ENCODE measurements at regions not wholly inside any gene's neighbourhood (a gene's known extent, or its start where the extent isn't known, plus 50 kb on each side); places are given as distances from the start of the nearest gene placed in this dataset.

- H3K4me1 ChIP-seq (ENCODE audit: insufficient read depth, low read length, severe bottlenecking), result no peaks in the 10 kb centered on the region
- H3F3A ChIP-seq (ENCODE audit: insufficient read depth, low read length), result no peaks in the 10 kb centered on the region
- H3K27me3 ChIP-seq (ENCODE audit: insufficient read depth, low read length), result no peaks in the 10 kb centered on the region
- H3K9me3 ChIP-seq (ENCODE audit: low read length), result no peaks in the 10 kb centered on the region
- TF ChIP-seq CTCF (IDR thresholded peaks at IDR 0.05; ENCODE audit: low read length) (no peak), EZH2 (IDR thresholded peaks at IDR 0.05; ENCODE audit: borderline replicate concordance, low read length) (no peak)
- H3K36me3 ChIP-seq (ENCODE audit: insufficient read depth, low read length), result no peaks in the 10 kb centered on the region
- H2AFZ ChIP-seq (ENCODE audit: low read length), result no peak overlapping the region
- H3K4me3 ChIP-seq (ENCODE audit: low read depth, low read length, poor library complexity, severe bottlenecking), result no peak overlapping the region
- H3K9ac ChIP-seq (ENCODE audit: low read length), result no peak overlapping the region
- H3K79me2 ChIP-seq (ENCODE audit: insufficient read depth, low read length), result no peaks in the 10 kb centered on the region
- no peaks in the 10 kb centered on the region for H4K20me1 ChIP-seq (ENCODE audit: insufficient read depth, low read length)
- H3K9me2 ChIP-seq (ENCODE audit: low read depth, low read length), result no peaks in the 10 kb centered on the region
- H3K27ac ChIP-seq (ENCODE audit: low read depth, low read length, poor library complexity, severe bottlenecking), result no peak overlapping the region
- H3K4me2 ChIP-seq (ENCODE audit: low read length), result no peak overlapping the region
Measured at GRCh38 chr12:3966376-3966775, 93.2 kb upstream of the PARP11 start.

GRCh38 chr12:3965046-3965445 is 91.8 kb upstream of the PARP11 start:
- no peaks in the 10 kb centered on the region for H3K27me3 ChIP-seq (ENCODE audit: insufficient read depth, low read length)
- no peaks in the 10 kb centered on the region for H4K20me1 ChIP-seq (ENCODE audit: insufficient read depth, low read length)
- no peaks in the 10 kb centered on the region for H3K9me2 ChIP-seq (ENCODE audit: low read depth, low read length)
- no peak overlapping the region for H3K4me2 ChIP-seq (ENCODE audit: low read length)
- no peak overlapping the region for H3K4me3 ChIP-seq (ENCODE audit: low read depth, low read length, poor library complexity, severe bottlenecking)
- H3F3A ChIP-seq (ENCODE audit: insufficient read depth, low read length), result no peaks in the 10 kb centered on the region
- no peaks in the 10 kb centered on the region for H3K4me1 ChIP-seq (ENCODE audit: insufficient read depth, low read length, severe bottlenecking)
- H3K27ac ChIP-seq (ENCODE audit: low read depth, low read length, poor library complexity, severe bottlenecking), result no peak overlapping the region
- no peaks in the 10 kb centered on the region for H3K9me3 ChIP-seq (ENCODE audit: low read length)
- H2AFZ ChIP-seq (ENCODE audit: low read length), result no peak overlapping the region
- no peak overlapping the region for H3K9ac ChIP-seq (ENCODE audit: low read length)
- no peaks in the 10 kb centered on the region for H3K36me3 ChIP-seq (ENCODE audit: insufficient read depth, low read length)
- no peaks in the 10 kb centered on the region for H3K79me2 ChIP-seq (ENCODE audit: insufficient read depth, low read length)
- TF ChIP-seq CTCF (IDR thresholded peaks at IDR 0.05; ENCODE audit: low read length), result no peak
- no peak for TF ChIP-seq EZH2 (IDR thresholded peaks at IDR 0.05; ENCODE audit: borderline replicate concordance, low read length)

GRCh38 chr12:3964439-3964838 is 91.2 kb upstream of the PARP11 start:
- Histone ChIP-seq H3K4me3 (ENCODE audit: low read depth, low read length, poor library complexity, severe bottlenecking) (no peak overlapping the region), H3F3A (ENCODE audit: insufficient read depth, low read length) (no peaks in the 10 kb centered on the region), H3K27me3 (ENCODE audit: insufficient read depth, low read length) (no peaks in the 10 kb centered on the region), H2AFZ (ENCODE audit: low read length) (no peak overlapping the region), H3K79me2 (ENCODE audit: insufficient read depth, low read length) (no peaks in the 10 kb centered on the region), H3K9me2 (ENCODE audit: low read depth, low read length) (no peaks in the 10 kb centered on the region), H3K27ac (ENCODE audit: low read depth, low read length, poor library complexity, severe bottlenecking) (no peak overlapping the region), H3K9me3 (ENCODE audit: low read length) (no peaks in the 10 kb centered on the region), H4K20me1 (ENCODE audit: insufficient read depth, low read length) (no peaks in the 10 kb centered on the region), H3K36me3 (ENCODE audit: insufficient read depth, low read length) (no peaks in the 10 kb centered on the region), H3K9ac (ENCODE audit: low read length) (no peak overlapping the region), H3K4me2 (ENCODE audit: low read length) (no peak overlapping the region), H3K4me1 (ENCODE audit: insufficient read depth, low read length, severe bottlenecking) (no peaks in the 10 kb centered on the region)
- TF ChIP-seq CTCF (IDR thresholded peaks at IDR 0.05; ENCODE audit: low read length) (peak; percentile 43), EZH2 (IDR thresholded peaks at IDR 0.05; ENCODE audit: borderline replicate concordance, low read length) (no peak)

Measured in OCI-LY1 (cell line).